WTC11 (cell line): ENCODE measurements at regions not wholly inside any gene's neighbourhood (a gene's known extent, or its start where the extent isn't known, plus 50 kb on each side); places are given as distances from the start of the nearest gene placed in this dataset.

Source experiments
- ATAC-seq: fragments of 200-7000 bp; cut with Tn5 transposase; 2 replicates; pipeline ENCODE4 v1.10.0; 2021; ENCODE audit warnings: mild to moderate bottlenecking, moderate library complexity
- CTCF ChIA-PET: fragments of 300-600 bp; sonication (Branson Sonifier 250); formaldehyde crosslinking; loops from one replicate; lab custom pipeline; 2021; ENCODE audit warnings: antibody characterized with exemption; lab: Charles Lee
- POLR2A ChIA-PET: fragments of 350-600 bp; sonication (Branson Sonifier 250); formaldehyde crosslinking; loops from one replicate; lab custom pipeline; 2021; ENCODE audit warnings: antibody characterized with exemption; lab: Charles Lee
- DNase-seq: peaks from one replicate; pipeline ENCODE4 v3.0.0; 2021; ENCODE audit warnings: low spot score
- H3K27ac Mint-ChIP-seq: 2 replicates; pipeline ENCODE4 v1.8.0; 2021; ENCODE audit warnings: mixed read lengths
- H3K27me3 Mint-ChIP-seq: 2 replicates; pipeline ENCODE4 v1.8.0; 2021; ENCODE audit warnings: low read depth, mild to moderate bottlenecking, moderate library complexity, mixed read lengths
- H3K36me3 Mint-ChIP-seq: 2 replicates; pipeline ENCODE4 v1.8.0; 2021; ENCODE audit warnings: mixed read lengths
- H3K4me1 Mint-ChIP-seq: 2 replicates; pipeline ENCODE4 v1.8.0; 2022; ENCODE audit warnings: mixed read lengths
- H3K4me3 Mint-ChIP-seq: 2 replicates; pipeline ENCODE4 v1.8.0; 2021; ENCODE audit warnings: mild to moderate bottlenecking, moderate library complexity, mixed read lengths
- H3K9me3 Mint-ChIP-seq: 2 replicates; pipeline ENCODE4 v1.8.0; 2021; ENCODE audit warnings: mixed read lengths
- ARID4B ChIP-seq: sonication (generic); formaldehyde crosslinking; IDR thresholded peaks from 2 replicates; pipeline ENCODE4 v1.8.0; 2023; ENCODE audit warnings: missing genetic modification reagents, mild to moderate bottlenecking, borderline replicate concordance
- ATF3 ChIP-seq: sonication (generic); formaldehyde crosslinking; conservative IDR thresholded peaks from 2 replicates; pipeline ENCODE4 v1.8.1; 2022; ENCODE audit warnings: mild to moderate bottlenecking, missing genetic modification reagents
- CBFB ChIP-seq: sonication (generic); formaldehyde crosslinking; IDR thresholded peaks from 2 replicates; pipeline ENCODE4 v1.8.1; 2022; ENCODE audit warnings: mild to moderate bottlenecking, low read depth, missing genetic modification reagents
- ELF4 ChIP-seq: sonication (generic); formaldehyde crosslinking; IDR thresholded peaks from 2 replicates; pipeline ENCODE4 v1.8.1; 2022; ENCODE audit warnings: low read depth, mild to moderate bottlenecking, moderate library complexity, missing genetic modification reagents
- ERG ChIP-seq: fragments of 250-450 bp; sonication (Bioruptor Pico); IDR thresholded peaks from 2 replicates; pipeline ENCODE4 v1.8.0; 2021; ENCODE audit warnings: mild to moderate bottlenecking
- ESRRA ChIP-seq: sonication (generic); formaldehyde crosslinking; IDR thresholded peaks from 2 replicates; pipeline ENCODE4 v1.8.1; 2022; ENCODE audit warnings: mild to moderate bottlenecking, missing genetic modification reagents, borderline replicate concordance
- FOXK1 ChIP-seq: sonication (generic); formaldehyde crosslinking; IDR thresholded peaks from 2 replicates; pipeline ENCODE4 v1.8.0; 2022; ENCODE audit warnings: mild to moderate bottlenecking, moderate library complexity, missing genetic modification reagents
- IRF1 ChIP-seq: sonication (generic); formaldehyde crosslinking; IDR thresholded peaks from 2 replicates; pipeline ENCODE4 v1.8.0; 2023; ENCODE audit warnings: missing genetic modification reagents
- IRF2 ChIP-seq: sonication (generic); formaldehyde crosslinking; IDR thresholded peaks from 2 replicates; pipeline ENCODE4 v1.8.0; 2022; ENCODE audit warnings: low read depth, missing genetic modification reagents, borderline replicate concordance
- OVOL2 ChIP-seq: fragments of 250-450 bp; sonication (Bioruptor Pico); IDR thresholded peaks from 2 replicates; pipeline ENCODE4 v1.9.0; 2021; ENCODE audit warnings: mild to moderate bottlenecking, borderline replicate concordance
- SOX15 ChIP-seq: fragments of 250-450 bp; sonication (Bioruptor Pico); IDR thresholded peaks from 2 replicates; pipeline ENCODE4 v1.9.0; 2021; ENCODE audit warnings: mild to moderate bottlenecking
- TEAD4 ChIP-seq: sonication (generic); formaldehyde crosslinking; IDR thresholded peaks from 2 replicates; pipeline ENCODE4 v1.8.0; 2022; ENCODE audit warnings: mild to moderate bottlenecking, missing genetic modification reagents
- ZNF121 ChIP-seq: sonication (generic); formaldehyde crosslinking; IDR thresholded peaks from 2 replicates; pipeline ENCODE4 v1.8.0; 2023; ENCODE audit warnings: missing genetic modification reagents
- ZNF416 ChIP-seq: fragments of 250-450 bp; sonication (Bioruptor Pico); IDR thresholded peaks from 2 replicates; pipeline ENCODE4 v1.9.0; 2021; ENCODE audit warnings: mild to moderate bottlenecking, inconsistent platforms
- ZNF425 ChIP-seq: fragments of 250-450 bp; sonication (Bioruptor Pico); conservative IDR thresholded peaks from 2 replicates; pipeline ENCODE4 v1.9.0; 2021; ENCODE audit warnings: mild to moderate bottlenecking
- ZNF512 ChIP-seq: sonication (generic); formaldehyde crosslinking; IDR thresholded peaks from 2 replicates; pipeline ENCODE4 v1.8.1; 2022; ENCODE audit warnings: missing genetic modification reagents, borderline replicate concordance

GRCh38 chr1:181416268-181416860 lies 67.0 kb upstream of the CACNA1E start:
- no peaks in the 10 kb centered on the region for H3K36me3 Mint-ChIP-seq
- no peaks in the 10 kb centered on the region for H3K4me1 Mint-ChIP-seq
- no peak for ATAC-seq
- H3K4me3 Mint-ChIP-seq, result no peak overlapping the region
- no peak for DNase-seq
- no peak overlapping the region for H3K27ac Mint-ChIP-seq
- ChIA-PET POLR2A (no interaction called here), CTCF (interaction anchor here (1.7 kb wide), 1 partner anchor 9 kb away, joined by 6 read pairs; no protein-coding TSS in a partner anchor)
- H3K9me3 Mint-ChIP-seq, result no peaks in the 10 kb centered on the region
- H3K27me3 Mint-ChIP-seq, result no peaks in the 10 kb centered on the region; the same call in 1 of the 2 replicates
- no peak for TF ChIP-seq ERG (CRISPR knock-in tag)
- TF ChIP-seq TEAD4 (CRISPR knock-in tag), result no peak
- TF ChIP-seq ZNF425 (CRISPR knock-in tag), result no peak
- no peak for TF ChIP-seq CBFB (CRISPR knock-in tag)
- TF ChIP-seq IRF2 (CRISPR knock-in tag), result no peak
- no peak for TF ChIP-seq OVOL2 (CRISPR knock-in tag)
- TF ChIP-seq ZNF416 (CRISPR knock-in tag), result no peak
- no peak for TF ChIP-seq ZNF121 (CRISPR knock-in tag)
- no peak for TF ChIP-seq IRF1
- no peak for TF ChIP-seq ARID4B
- TF ChIP-seq ESRRA, result no peak
- no peak for TF ChIP-seq SOX15 (CRISPR knock-in tag)
- TF ChIP-seq ELF4, result no peak
- TF ChIP-seq FOXK1 (CRISPR knock-in tag), result no peak
- no peak for TF ChIP-seq ATF3 (CRISPR knock-in tag)
- TF ChIP-seq ZNF512 (CRISPR knock-in tag), result no peak
- TF ChIP-seq, all 79 proteins: peak for 0
